ENCODE measurements at regions not wholly inside any gene's neighbourhood (a gene's known extent, or its start where the extent isn't known, plus 50 kb on each side); places are given as distances from the start of the nearest gene placed in this dataset.

GRCh38 chr4:128697323-128697722 is 112.2 kb upstream of the JADE1 start:
- ATAC-seq (ENCODE audit: low FRiP score) (no peak), DNase-seq (ENCODE audit: low spot score) (no peak)
- TF ChIP-seq CTCF (IDR thresholded peaks at IDR 0.05) = no peak

- DNase-seq (ENCODE audit: low spot score) = no peak
- ATAC-seq (ENCODE audit: low FRiP score) = no peak
- TF ChIP-seq CTCF (IDR thresholded peaks at IDR 0.05) = no peak
Observed at GRCh38 chr4:128690011-128690410, 119.5 kb upstream of the JADE1 start.

GRCh38 chr4:128688846-128689437 is 120.6 kb upstream of the JADE1 start:
- no peak for TF ChIP-seq CTCF (IDR thresholded peaks at IDR 0.05)
- DNase-seq (ENCODE audit: low spot score) = no peak
- no peak for ATAC-seq (ENCODE audit: low FRiP score)

GRCh38 chr4:128688033-128688721 is 121.3 kb upstream of the JADE1 start:
- ATAC-seq (ENCODE audit: low FRiP score) (no peak), DNase-seq (ENCODE audit: low spot score) (no peak)
- no peak for TF ChIP-seq CTCF (IDR thresholded peaks at IDR 0.05)

- TF ChIP-seq CTCF (IDR thresholded peaks at IDR 0.05) = no peak
- no peak for DNase-seq (ENCODE audit: low spot score)
- no peak for ATAC-seq (ENCODE audit: low FRiP score)
Observed at GRCh38 chr4:128686810-128687209, 122.7 kb upstream of the JADE1 start.

GRCh38 chr4:128686032-128686465 is 123.5 kb upstream of the JADE1 start:
- DNase-seq (ENCODE audit: low spot score) = no peak
- no peak for TF ChIP-seq CTCF (IDR thresholded peaks at IDR 0.05)
- no peak for ATAC-seq (ENCODE audit: low FRiP score)

GRCh38 chr4:128684016-128684415 is 125.5 kb upstream of the JADE1 start:
- no peak for TF ChIP-seq CTCF (IDR thresholded peaks at IDR 0.05)
- no peak for DNase-seq (ENCODE audit: low spot score)
- no peak for ATAC-seq (ENCODE audit: low FRiP score)

All from omental fat pad (tissue), 3 donors.